ENCODE measurements at regions not wholly inside any gene's neighbourhood (a gene's known extent, or its start where the extent isn't known, plus 50 kb on each side); places are given as distances from the start of the nearest gene placed in this dataset.

DNA sequence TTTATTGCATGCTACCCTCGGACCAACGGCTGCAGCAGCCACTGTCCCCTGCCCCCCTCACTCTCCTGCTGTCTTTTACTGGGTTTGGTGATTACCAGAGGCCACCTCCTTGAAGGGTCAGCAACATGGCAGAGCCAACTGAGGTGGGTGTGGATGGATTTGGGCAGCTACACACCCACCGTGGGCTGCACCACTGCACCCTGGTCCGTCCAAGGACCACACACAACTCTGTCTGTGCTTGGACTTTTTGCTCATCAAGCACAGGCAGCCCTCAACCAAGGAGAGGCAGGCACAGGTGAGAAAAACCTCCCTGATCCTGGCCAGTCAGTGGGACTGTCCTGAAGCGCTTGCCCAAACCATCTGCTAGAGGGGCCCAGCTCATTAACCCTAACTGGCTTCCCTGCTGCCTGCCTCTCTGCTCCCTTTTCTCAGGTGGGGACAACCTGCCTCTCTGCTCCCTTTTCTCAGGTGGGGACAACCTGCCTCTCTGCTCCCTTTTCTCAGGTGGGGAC is 239.5 kb upstream of the PITRM1 start:
- CTCF ChIA-PET = no interaction called here
- H3K27ac ChIP-seq (ENCODE audit: low read depth, low read length) = no peak overlapping the region
- POLR2A ChIA-PET = no interaction called here
- no peaks in the 10 kb centered on the region for H3K27me3 ChIP-seq (ENCODE audit: control insufficient read depth, insufficient read depth, low read length)
- H3K4me3 ChIP-seq (ENCODE audit: low read depth, low read length) = no peak overlapping the region
- H3K9me3 ChIP-seq (ENCODE audit: control insufficient read depth, insufficient read depth, low read length) = peaks cover 18% of the 10 kb centered on the region
- no peak for DNase-seq (ENCODE audit: low read depth, low spot score)
- TF ChIP-seq, protein P1, sequence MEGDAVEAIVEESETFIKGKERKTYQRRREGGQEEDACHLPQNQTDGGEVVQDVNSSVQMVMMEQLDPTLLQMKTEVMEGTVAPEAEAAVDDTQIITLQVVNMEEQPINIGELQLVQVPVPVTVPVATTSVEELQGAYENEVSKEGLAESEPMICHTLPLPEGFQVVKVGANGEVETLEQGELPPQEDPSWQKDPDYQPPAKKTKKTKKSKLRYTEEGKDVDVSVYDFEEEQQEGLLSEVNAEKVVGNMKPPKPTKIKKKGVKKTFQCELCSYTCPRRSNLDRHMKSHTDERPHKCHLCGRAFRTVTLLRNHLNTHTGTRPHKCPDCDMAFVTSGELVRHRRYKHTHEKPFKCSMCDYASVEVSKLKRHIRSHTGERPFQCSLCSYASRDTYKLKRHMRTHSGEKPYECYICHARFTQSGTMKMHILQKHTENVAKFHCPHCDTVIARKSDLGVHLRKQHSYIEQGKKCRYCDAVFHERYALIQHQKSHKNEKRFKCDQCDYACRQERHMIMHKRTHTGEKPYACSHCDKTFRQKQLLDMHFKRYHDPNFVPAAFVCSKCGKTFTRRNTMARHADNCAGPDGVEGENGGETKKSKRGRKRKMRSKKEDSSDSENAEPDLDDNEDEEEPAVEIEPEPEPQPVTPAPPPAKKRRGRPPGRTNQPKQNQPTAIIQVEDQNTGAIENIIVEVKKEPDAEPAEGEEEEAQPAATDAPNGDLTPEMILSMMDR (IDR thresholded peaks at IDR 0.05; ENCODE audit: low read depth, low read length) = no peak

DNA sequence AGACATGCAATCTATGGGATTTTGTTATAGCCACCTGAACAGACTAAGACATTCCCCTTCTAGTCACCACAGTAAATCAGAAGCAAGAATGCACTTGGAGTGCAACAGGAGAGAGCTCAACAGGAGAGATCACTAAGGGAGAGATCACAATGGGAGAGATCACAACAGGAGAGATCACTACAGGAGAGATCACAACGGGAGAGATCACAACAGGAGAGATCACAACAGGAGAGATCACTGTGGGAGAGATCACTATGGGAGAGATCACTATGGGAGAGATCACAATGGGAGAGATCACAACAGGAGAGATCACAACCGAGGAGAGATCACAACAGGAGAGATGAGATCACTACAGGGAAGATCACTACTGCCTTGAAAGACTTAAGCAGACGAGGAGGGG is 238.5 kb upstream of the PITRM1 start:
- TF ChIP-seq, protein P1 (IDR thresholded peaks at IDR 0.05; ENCODE audit: low read depth, low read length) = no peak
- Histone ChIP-seq H3K9me3 (ENCODE audit: control insufficient read depth, insufficient read depth, low read length) (peaks cover 22% of the 10 kb centered on the region), H3K27me3 (ENCODE audit: control insufficient read depth, insufficient read depth, low read length) (no peaks in the 10 kb centered on the region), H3K4me3 (ENCODE audit: low read depth, low read length) (no peak overlapping the region), H3K27ac (ENCODE audit: low read depth, low read length) (no peak overlapping the region)
- CTCF ChIA-PET = no interaction called here
- DNase-seq (ENCODE audit: low read depth, low spot score) = no peak
- POLR2A ChIA-PET = no interaction called here

DNA sequence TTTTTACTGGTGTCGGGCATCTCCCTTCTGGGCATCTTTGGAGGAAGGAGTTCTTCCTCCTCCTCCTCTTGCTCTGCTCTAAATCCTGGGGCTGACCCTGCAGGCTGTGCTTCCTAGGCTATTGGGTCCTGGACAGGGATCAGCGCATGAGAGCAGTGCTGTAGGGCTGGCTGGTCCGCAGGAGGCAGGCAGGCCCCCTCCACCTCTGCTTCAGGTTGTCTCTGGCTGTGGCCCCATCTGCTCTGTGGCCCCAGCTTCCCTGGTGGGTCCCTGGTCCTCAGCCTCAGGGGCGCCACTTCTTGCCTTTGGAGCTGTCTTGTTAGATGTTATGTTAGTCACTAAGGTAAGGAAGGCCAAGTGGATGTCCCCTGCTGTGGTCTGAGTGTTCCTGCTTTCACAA is 237.3 kb upstream of the PITRM1 start:
- no peaks in the 10 kb centered on the region for H3K27me3 ChIP-seq (ENCODE audit: control insufficient read depth, insufficient read depth, low read length)
- POLR2A ChIA-PET = no interaction called here
- H3K4me3 ChIP-seq (ENCODE audit: low read depth, low read length) = no peak overlapping the region
- TF ChIP-seq, protein P1 (IDR thresholded peaks at IDR 0.05; ENCODE audit: low read depth, low read length) = no peak
- no peak for DNase-seq (ENCODE audit: low read depth, low spot score)
- no peak overlapping the region for H3K27ac ChIP-seq (ENCODE audit: low read depth, low read length)
- CTCF ChIA-PET = no interaction called here
- H3K9me3 ChIP-seq (ENCODE audit: control insufficient read depth, insufficient read depth, low read length) = peaks cover 22% of the 10 kb centered on the region

DNA sequence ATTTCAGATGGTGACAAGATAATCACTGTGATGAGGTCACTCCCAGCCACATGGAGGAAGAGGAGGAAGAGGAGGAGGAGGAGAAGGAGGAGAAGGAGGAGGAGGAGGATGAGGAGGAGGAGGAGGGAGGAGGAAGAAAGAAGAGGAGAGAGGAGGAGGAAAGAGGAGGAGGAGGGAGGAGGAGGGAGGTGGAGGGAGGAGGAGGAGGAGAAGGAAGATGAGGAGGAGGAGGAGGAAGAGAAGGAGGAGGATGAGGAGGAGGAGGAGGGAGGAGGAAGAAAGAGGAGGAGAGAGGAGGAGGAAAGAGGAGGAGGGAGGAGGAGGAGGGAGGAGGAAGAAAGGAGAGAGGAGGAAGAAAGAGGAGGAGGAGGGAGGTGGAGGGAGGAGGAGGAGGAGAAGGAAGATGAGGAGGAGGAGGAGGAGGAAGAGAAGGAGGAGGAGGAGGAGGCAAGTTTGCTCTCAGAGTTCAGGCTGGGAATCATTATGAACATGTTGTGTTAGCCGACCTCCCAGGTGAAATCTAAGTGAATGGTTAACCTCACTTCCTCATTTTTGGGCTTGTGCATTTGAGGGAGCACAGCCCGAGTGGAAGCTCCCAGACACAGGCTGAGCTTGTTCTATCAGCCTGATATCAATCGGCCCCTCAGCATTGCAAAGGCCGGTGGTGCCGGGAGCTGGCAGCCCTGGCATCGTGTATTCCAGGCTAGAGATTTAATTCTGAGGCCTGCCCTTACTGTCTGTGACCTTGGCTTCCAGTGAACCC is 236.2 kb upstream of the PITRM1 start:
- TF ChIP-seq, protein P1 (IDR thresholded peaks at IDR 0.05; ENCODE audit: low read depth, low read length) = no peak
- Histone ChIP-seq H3K4me3 (ENCODE audit: low read depth, low read length) (no peak overlapping the region), H3K27ac (ENCODE audit: low read depth, low read length) (no peak overlapping the region), H3K9me3 (ENCODE audit: control insufficient read depth, insufficient read depth, low read length) (peaks cover 26% of the 10 kb centered on the region), H3K27me3 (ENCODE audit: control insufficient read depth, insufficient read depth, low read length) (no peaks in the 10 kb centered on the region)
- ChIA-PET POLR2A (no interaction called here), CTCF (no interaction called here)
- no peak for DNase-seq (ENCODE audit: low read depth, low spot score)

DNA sequence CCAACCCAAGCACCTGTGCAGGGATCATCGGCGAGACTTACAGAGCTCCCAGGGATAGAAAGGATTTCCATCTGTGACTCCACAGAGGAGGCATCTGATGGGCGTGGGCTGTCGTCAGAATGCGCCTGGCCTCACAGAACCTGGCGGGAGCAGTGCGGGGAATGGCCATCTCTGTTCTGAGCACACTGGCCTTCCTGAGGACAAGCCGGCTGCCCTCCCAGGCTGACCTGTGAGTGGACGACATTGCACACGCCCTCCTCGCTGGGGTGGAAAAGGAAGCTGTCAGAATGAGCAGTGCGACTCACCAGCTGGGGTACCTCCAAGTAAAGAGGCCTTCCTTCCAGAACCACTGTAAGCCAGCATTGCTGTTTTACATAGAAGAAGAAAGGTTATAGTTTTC is 234.6 kb upstream of the PITRM1 start:
- no peak overlapping the region for H3K27ac ChIP-seq (ENCODE audit: low read depth, low read length)
- no peaks in the 10 kb centered on the region for H3K27me3 ChIP-seq (ENCODE audit: control insufficient read depth, insufficient read depth, low read length)
- POLR2A ChIA-PET = no interaction called here
- TF ChIP-seq, protein P1 (IDR thresholded peaks at IDR 0.05; ENCODE audit: low read depth, low read length) = no peak
- no peak overlapping the region for H3K4me3 ChIP-seq (ENCODE audit: low read depth, low read length)
- H3K9me3 ChIP-seq (ENCODE audit: control insufficient read depth, insufficient read depth, low read length) = peaks cover 24% of the 10 kb centered on the region
- DNase-seq (ENCODE audit: low read depth, low spot score) = peak; percentile 18
- CTCF ChIA-PET = interaction anchor here (0.5 kb wide), 1 partner anchor 162 kb away, joined by 3 read pairs; no protein-coding TSS in a partner anchor

Data from AG04450 (cell line).